ENCODE measurements at regions not wholly inside any gene's neighbourhood (a gene's known extent, or its start where the extent isn't known, plus 50 kb on each side); places are given as distances from the start of the nearest gene placed in this dataset.

- no peak overlapping the region for H3K27ac ChIP-seq
- TF ChIP-seq, protein P1, sequence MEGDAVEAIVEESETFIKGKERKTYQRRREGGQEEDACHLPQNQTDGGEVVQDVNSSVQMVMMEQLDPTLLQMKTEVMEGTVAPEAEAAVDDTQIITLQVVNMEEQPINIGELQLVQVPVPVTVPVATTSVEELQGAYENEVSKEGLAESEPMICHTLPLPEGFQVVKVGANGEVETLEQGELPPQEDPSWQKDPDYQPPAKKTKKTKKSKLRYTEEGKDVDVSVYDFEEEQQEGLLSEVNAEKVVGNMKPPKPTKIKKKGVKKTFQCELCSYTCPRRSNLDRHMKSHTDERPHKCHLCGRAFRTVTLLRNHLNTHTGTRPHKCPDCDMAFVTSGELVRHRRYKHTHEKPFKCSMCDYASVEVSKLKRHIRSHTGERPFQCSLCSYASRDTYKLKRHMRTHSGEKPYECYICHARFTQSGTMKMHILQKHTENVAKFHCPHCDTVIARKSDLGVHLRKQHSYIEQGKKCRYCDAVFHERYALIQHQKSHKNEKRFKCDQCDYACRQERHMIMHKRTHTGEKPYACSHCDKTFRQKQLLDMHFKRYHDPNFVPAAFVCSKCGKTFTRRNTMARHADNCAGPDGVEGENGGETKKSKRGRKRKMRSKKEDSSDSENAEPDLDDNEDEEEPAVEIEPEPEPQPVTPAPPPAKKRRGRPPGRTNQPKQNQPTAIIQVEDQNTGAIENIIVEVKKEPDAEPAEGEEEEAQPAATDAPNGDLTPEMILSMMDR (IDR thresholded peaks at IDR 0.05), result no peak
- no peaks in the 10 kb centered on the region for H3K36me3 ChIP-seq
- no peaks in the 10 kb centered on the region for H3K9me3 ChIP-seq
- no peak overlapping the region for H3K4me3 ChIP-seq (ENCODE audit: low read depth in 1 of 2, low read length in 1 of 2)
- H3K4me1 ChIP-seq (ENCODE audit: control insufficient read depth in 1 of 2, insufficient read depth in 1 of 2, low read depth in 1 of 2, low read length in 1 of 2), result no peaks in the 10 kb centered on the region
- peaks cover 13% of the 10 kb centered on the region for H3K27me3 ChIP-seq
These were observed 75.9 kb upstream of the ARRDC4 start for GRCh38 chr15:97884513-97885131.

DNA sequence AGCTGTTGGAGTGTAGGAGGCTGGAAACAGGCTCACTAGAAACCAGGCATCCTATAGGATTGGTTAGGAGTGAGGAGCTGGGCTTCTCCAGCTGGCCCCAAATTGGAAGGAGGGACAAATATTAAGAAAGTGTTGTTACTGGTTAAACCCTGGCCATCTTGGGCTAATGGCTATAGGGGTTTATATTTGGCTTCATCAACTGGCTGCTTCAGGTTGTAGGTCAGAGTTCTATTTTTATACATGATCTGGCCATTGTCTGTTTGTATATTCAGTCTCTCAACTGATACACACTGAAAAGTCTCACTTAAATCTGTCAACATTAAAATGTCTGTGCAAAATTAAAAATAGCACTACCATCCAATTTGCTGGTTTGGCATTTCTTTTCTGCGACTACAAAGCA, 70.2 kb upstream of the ARRDC4 start:
- no peaks in the 10 kb centered on the region for H3K9me3 ChIP-seq
- no peaks in the 10 kb centered on the region for H3K4me1 ChIP-seq (ENCODE audit: control insufficient read depth in 1 of 2, insufficient read depth in 1 of 2, low read depth in 1 of 2, low read length in 1 of 2)
- no peaks in the 10 kb centered on the region for H3K36me3 ChIP-seq
- TF ChIP-seq, protein P1 (IDR thresholded peaks at IDR 0.05), result no peak
- H3K27me3 ChIP-seq, result peaks cover 8% of the 10 kb centered on the region
- H3K27ac ChIP-seq, result no peak overlapping the region
- H3K4me3 ChIP-seq (ENCODE audit: low read depth in 1 of 2, low read length in 1 of 2), result no peak overlapping the region

GRCh38 chr15:97892167-97892938, 68.2 kb upstream of the ARRDC4 start:
- TF ChIP-seq, protein P1 (IDR thresholded peaks at IDR 0.05), result no peak
- no peak overlapping the region for H3K4me3 ChIP-seq (ENCODE audit: low read depth in 1 of 2, low read length in 1 of 2)
- no peaks in the 10 kb centered on the region for H3K4me1 ChIP-seq (ENCODE audit: control insufficient read depth in 1 of 2, insufficient read depth in 1 of 2, low read depth in 1 of 2, low read length in 1 of 2)
- H3K36me3 ChIP-seq, result no peaks in the 10 kb centered on the region
- no peak overlapping the region for H3K27ac ChIP-seq
- H3K9me3 ChIP-seq, result no peaks in the 10 kb centered on the region
- peaks cover 8% of the 10 kb centered on the region for H3K27me3 ChIP-seq

DNA sequence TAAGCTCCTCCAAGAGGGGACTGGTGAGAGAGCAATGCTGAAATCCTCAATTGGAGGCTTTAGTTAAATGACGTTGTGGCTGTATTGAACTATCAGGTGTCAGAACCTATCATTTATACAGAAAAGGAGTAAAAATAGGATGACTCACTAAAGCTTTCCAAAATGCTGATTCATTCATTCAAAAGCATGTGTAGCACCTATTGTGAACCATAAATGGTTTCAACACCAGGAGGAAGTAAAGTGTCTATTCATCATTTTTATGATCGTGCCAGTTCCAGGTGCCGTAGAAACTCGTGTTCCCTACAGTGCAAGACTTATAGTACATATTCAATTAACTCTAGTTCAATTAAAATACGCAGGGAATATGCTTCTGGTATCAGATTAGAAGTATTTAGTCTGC, 66.5 kb upstream of the ARRDC4 start:
- Histone ChIP-seq H3K27me3 (no peaks in the 10 kb centered on the region), H3K4me3 (ENCODE audit: low read depth in 1 of 2, low read length in 1 of 2) (no peak overlapping the region), H3K27ac (no peak overlapping the region), H3K36me3 (no peaks in the 10 kb centered on the region), H3K9me3 (no peaks in the 10 kb centered on the region), H3K4me1 (ENCODE audit: control insufficient read depth in 1 of 2, insufficient read depth in 1 of 2, low read depth in 1 of 2, low read length in 1 of 2) (no peaks in the 10 kb centered on the region)
- TF ChIP-seq, protein P1 (IDR thresholded peaks at IDR 0.05), result no peak

- Histone ChIP-seq H3K9me3 (no peaks in the 10 kb centered on the region), H3K4me3 (ENCODE audit: low read depth in 1 of 2, low read length in 1 of 2) (no peak overlapping the region), H3K27me3 (peaks cover 42% of the 10 kb centered on the region), H3K4me1 (ENCODE audit: control insufficient read depth in 1 of 2, insufficient read depth in 1 of 2, low read depth in 1 of 2, low read length in 1 of 2) (no peaks in the 10 kb centered on the region), H3K36me3 (no peaks in the 10 kb centered on the region), H3K27ac (no peak overlapping the region)
- TF ChIP-seq, protein P1 (IDR thresholded peaks at IDR 0.05), result no peak
These were observed 60.5 kb upstream of the ARRDC4 start for GRCh38 chr15:97899981-97900380.
